RWPE2 (cell line): ENCODE measurements at regions not wholly inside any gene's neighbourhood (a gene's known extent, or its start where the extent isn't known, plus 50 kb on each side); places are given as distances from the start of the nearest gene placed in this dataset.

Experiments used
- ATAC-seq: fragments of 200-7000 bp; cut with Tn5 transposase; 3 replicates; pipeline ENCODE4 v1.9.1; 2021; ENCODE audit warnings: low read depth
- DNase-seq: peaks from one replicate; pipeline ENCODE4 v3.0.0-alpha.2; 2020; ENCODE audit warnings: low spot score
- H3K27ac ChIP-seq: fragments of 450-650 bp; 2 replicates; pipeline ENCODE4 v1.5.1; 2017; ENCODE audit warnings: mild to moderate bottlenecking; ENCODE audit not compliant: poor library complexity, severe bottlenecking
- H3K27me3 ChIP-seq: fragments of 250-450 bp; sonication (Bioruptor Pico); 2 replicates; pipeline ENCODE4 v1.5.1; 2021; ENCODE audit warnings: mild to moderate bottlenecking, moderate library complexity; ENCODE audit not compliant: insufficient read depth, poor library complexity, severe bottlenecking
- H3K36me3 ChIP-seq: fragments of 250-450 bp; sonication (Bioruptor Pico); 2 replicates; pipeline ENCODE4 v1.5.1; 2020; ENCODE audit warnings: low read depth, mild to moderate bottlenecking, moderate library complexity
- H3K4me1 ChIP-seq: fragments of 250-450 bp; sonication (Bioruptor Pico); 2 replicates; pipeline ENCODE4 v1.5.1; 2021; ENCODE audit warnings: mild to moderate bottlenecking, moderate library complexity; ENCODE audit not compliant: insufficient read depth, poor library complexity, severe bottlenecking
- H3K4me3 ChIP-seq: fragments of 250-450 bp; sonication (Bioruptor Pico); 2 replicates; pipeline ENCODE4 v1.5.1; 2021; ENCODE audit warnings: mild to moderate bottlenecking, moderate library complexity; ENCODE audit not compliant: severe bottlenecking
- H3K9me3 ChIP-seq: fragments of 250-450 bp; sonication (Bioruptor Pico); 2 replicates; pipeline ENCODE4 v1.5.1; 2021; ENCODE audit warnings: mild to moderate bottlenecking, moderate library complexity; ENCODE audit not compliant: severe bottlenecking
- TF ChIP-seq, protein P1 (sequence below): fragments of 450-650 bp; IDR thresholded peaks from one replicate; pipeline ENCODE4 v1.5.1; 2017; ENCODE audit warnings: mild to moderate bottlenecking, moderate library complexity; ENCODE audit not compliant: poor library complexity, severe bottlenecking

DNA sequence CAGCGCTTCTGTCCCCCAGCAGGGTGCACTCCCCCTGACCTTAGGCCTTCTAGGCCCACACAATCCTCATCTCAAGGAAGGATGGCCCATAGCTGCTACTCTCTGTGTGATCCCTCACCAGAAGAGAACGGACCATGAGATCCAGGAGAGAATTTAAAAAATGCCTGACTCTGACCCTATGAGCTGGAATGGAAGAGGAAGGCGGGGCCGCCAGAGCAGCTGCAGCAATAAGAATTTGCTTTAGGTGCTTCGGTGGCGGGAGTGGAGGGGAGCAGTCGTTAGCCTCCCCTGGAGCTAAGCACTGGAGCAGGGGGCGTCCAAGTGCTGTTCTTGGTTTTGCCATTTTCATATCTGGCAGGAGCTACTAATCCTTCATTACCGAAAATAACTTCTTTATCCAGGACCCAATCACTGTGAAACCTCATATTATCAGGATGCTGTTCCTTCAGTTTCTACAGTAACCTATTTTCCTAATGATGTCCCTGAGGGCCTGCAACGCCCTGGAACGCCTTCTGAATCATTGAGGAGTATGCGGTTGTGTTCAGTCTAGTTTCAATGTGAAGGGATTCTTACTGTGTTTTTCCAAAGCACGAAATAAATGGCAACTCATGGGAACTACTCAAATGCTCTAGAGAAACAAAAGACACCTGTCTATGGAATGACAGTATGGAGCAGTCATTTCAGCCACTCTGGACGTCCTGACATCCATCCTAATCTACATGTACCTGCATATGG is 105.1 kb upstream of the SIX2 start:
- H3K4me1 ChIP-seq: peaks cover 7% of the 10 kb centered on the region
- H3K27me3 ChIP-seq: no peaks in the 10 kb centered on the region
- no peak overlapping the region for H3K4me3 ChIP-seq
- no peaks in the 10 kb centered on the region for H3K9me3 ChIP-seq
- no peaks in the 10 kb centered on the region for H3K36me3 ChIP-seq
- no peak for ATAC-seq
- no peak overlapping the region for H3K27ac ChIP-seq
- TF ChIP-seq, protein P1, sequence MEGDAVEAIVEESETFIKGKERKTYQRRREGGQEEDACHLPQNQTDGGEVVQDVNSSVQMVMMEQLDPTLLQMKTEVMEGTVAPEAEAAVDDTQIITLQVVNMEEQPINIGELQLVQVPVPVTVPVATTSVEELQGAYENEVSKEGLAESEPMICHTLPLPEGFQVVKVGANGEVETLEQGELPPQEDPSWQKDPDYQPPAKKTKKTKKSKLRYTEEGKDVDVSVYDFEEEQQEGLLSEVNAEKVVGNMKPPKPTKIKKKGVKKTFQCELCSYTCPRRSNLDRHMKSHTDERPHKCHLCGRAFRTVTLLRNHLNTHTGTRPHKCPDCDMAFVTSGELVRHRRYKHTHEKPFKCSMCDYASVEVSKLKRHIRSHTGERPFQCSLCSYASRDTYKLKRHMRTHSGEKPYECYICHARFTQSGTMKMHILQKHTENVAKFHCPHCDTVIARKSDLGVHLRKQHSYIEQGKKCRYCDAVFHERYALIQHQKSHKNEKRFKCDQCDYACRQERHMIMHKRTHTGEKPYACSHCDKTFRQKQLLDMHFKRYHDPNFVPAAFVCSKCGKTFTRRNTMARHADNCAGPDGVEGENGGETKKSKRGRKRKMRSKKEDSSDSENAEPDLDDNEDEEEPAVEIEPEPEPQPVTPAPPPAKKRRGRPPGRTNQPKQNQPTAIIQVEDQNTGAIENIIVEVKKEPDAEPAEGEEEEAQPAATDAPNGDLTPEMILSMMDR: no peak
- DNase-seq: no peak

DNA sequence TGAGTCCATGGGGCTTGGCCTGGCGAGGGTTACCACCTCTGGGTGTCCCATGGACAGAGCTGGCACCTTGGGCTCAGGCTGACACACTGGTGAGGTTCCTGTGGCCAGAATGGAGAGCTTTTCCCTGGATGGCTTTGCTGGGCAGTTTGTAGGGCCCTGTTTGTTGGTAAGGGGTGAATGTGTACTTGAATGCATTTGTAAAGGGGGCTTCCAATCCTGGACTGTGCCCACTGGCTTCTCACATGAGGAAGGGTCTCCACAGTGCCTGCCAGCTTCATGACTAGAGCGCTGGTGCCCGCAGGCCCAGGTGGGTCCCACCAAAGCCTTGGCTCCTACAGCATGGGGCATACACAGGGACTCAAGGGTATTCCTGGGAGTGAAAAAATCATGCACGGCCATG is 103.5 kb upstream of the SIX2 start:
- Histone ChIP-seq H3K27ac (no peak overlapping the region), H3K4me1 (no peaks in the 10 kb centered on the region), H3K27me3 (no peaks in the 10 kb centered on the region), H3K36me3 (no peaks in the 10 kb centered on the region), H3K4me3 (no peak overlapping the region), H3K9me3 (no peaks in the 10 kb centered on the region)
- TF ChIP-seq, protein P1: no peak
- no peak for DNase-seq
- no peak for ATAC-seq

DNA sequence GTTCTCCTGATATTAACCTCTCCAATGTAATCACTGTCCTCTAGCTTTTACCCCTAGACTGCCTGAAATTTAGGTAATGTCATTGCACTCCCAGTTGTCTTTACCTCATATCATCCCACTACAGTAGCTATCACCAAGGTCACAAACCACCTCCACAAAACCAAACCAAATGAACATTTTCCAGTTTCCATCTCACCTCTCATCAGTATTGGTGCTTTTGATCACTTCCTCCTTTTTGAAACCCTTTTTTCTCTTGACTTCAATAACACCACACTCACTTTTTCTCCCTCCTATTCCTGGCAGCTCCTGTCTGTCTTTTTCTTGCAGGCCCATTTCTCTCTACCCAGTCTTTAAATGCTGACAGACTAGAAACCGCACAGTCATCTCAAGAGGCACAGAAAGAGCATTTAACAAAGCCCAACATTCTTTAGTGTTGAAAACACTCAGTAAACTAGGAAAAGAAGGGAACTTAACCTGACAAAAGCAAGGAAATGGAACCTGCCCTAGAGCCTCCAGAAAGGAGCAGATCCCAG is 95.9 kb upstream of the SIX2 start:
- no peak overlapping the region for H3K27ac ChIP-seq
- no peaks in the 10 kb centered on the region for H3K36me3 ChIP-seq
- DNase-seq: no peak
- TF ChIP-seq, protein P1: no peak
- no peak overlapping the region for H3K4me3 ChIP-seq
- H3K4me1 ChIP-seq: no peaks in the 10 kb centered on the region
- no peaks in the 10 kb centered on the region for H3K27me3 ChIP-seq
- H3K9me3 ChIP-seq: no peaks in the 10 kb centered on the region
- no peak for ATAC-seq

DNA sequence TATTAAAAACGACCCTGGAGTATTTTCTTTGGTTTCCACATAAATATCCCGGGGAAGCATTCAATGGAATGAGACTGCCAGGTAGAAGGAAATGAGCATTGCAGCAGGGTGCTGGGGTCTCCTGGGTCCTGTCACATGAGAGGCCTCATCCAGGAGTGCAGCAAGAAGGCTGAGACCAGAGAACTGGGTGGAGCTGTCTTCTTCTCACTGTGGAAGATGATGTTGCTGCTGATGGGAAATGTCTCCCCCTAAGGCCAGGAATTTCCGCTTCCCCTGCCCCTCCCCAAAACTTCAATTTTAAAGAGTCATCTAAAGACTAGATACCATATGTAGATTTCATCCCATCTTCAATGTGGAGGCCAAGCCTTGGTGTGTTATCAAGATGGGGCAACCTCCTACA is 95.2 kb upstream of the SIX2 start:
- TF ChIP-seq, protein P1: no peak

More for the DNA sequence above, 95.2 kb upstream of the SIX2 start:
- ATAC-seq (no peak), DNase-seq (no peak)
- Histone ChIP-seq H3K4me3 (no peak overlapping the region), H3K27ac (no peak overlapping the region), H3K4me1 (no peaks in the 10 kb centered on the region), H3K27me3 (no peaks in the 10 kb centered on the region), H3K36me3 (no peaks in the 10 kb centered on the region), H3K9me3 (no peaks in the 10 kb centered on the region)
